Caco-2 (cell line): ENCODE measurements at regions not wholly inside any gene's neighbourhood (a gene's known extent, or its start where the extent isn't known, plus 50 kb on each side); places are given as distances from the start of the nearest gene placed in this dataset.

ENCODE experiments used
- BruUV-seq: library from RNA; stranded (reverse); fragments of 400-500 nt; replicated peaks from 2 replicates; lab custom pipeline; 2021; lab: Mats Ljungman, UMichigan
- CTCF ChIA-PET: fragments of 300-600 bp; sonication (Branson Sonifier 250); formaldehyde crosslinking; loops from one replicate; lab custom pipeline; 2022; ENCODE audit warnings: antibody characterized with exemption; lab: Charles Lee
- POLR2A ChIA-PET: fragments of 300-600 bp; sonication (Branson Sonifier 250); formaldehyde crosslinking; loops from one replicate; lab custom pipeline; 2022; ENCODE audit warnings: antibody characterized with exemption; lab: Charles Lee
- DNase-seq, 2 experiments: peaks; one replicate each; pipeline versions ENCODE4 v3.0.0 to v3.0.0-alpha.2; 2020 to 2022
- H3K27me3 ChIP-seq: replicated peaks from 2 replicates; pipeline ENCODE4 v1.6.0; 2011; ENCODE audit warnings: low read length; ENCODE audit not compliant: control insufficient read depth, insufficient read depth
- H3K36me3 ChIP-seq: 2 replicates; pipeline ENCODE4 v1.5.1; 2011; ENCODE audit warnings: low read length; ENCODE audit not compliant: control insufficient read depth, insufficient read depth
- H3K4me1 ChIP-seq: fragments of 250-450 bp; sonication (Bioruptor Pico); 2 replicates; pipeline ENCODE4 v1.5.1; 2020; ENCODE audit warnings: mild to moderate bottlenecking
- H3K4me3 ChIP-seq: 2 replicates; pipeline ENCODE4 v1.5.1; 2011; ENCODE audit warnings: low read depth, mild to moderate bottlenecking, control low read depth, low read length
- H3K9me3 ChIP-seq: fragments of 250-450 bp; sonication (Bioruptor Pico); 2 replicates; pipeline ENCODE4 v1.5.1; 2020; ENCODE audit warnings: mild to moderate bottlenecking, moderate library complexity
- H3K27ac Mint-ChIP-seq: one replicate; pipeline ENCODE4 v1.8.0; 2022; ENCODE audit warnings: mixed read lengths; ENCODE audit not compliant: unreplicated experiment
- H3K27me3 Mint-ChIP-seq: one replicate; pipeline ENCODE4 v1.8.0; 2022; ENCODE audit warnings: mixed read lengths; ENCODE audit not compliant: insufficient read depth, unreplicated experiment
- H3K36me3 Mint-ChIP-seq: one replicate; pipeline ENCODE4 v1.8.0; 2022; ENCODE audit warnings: mild to moderate bottlenecking, mixed read lengths; ENCODE audit not compliant: insufficient read depth, unreplicated experiment
- H3K4me1 Mint-ChIP-seq: one replicate; pipeline ENCODE4 v1.8.0; 2022; ENCODE audit warnings: low read depth, mixed read lengths; ENCODE audit not compliant: unreplicated experiment
- H3K4me3 Mint-ChIP-seq: one replicate; pipeline ENCODE4 v1.8.0; 2022; ENCODE audit warnings: mild to moderate bottlenecking, moderate library complexity, mixed read lengths; ENCODE audit not compliant: unreplicated experiment
- H3K9me3 Mint-ChIP-seq: one replicate; pipeline ENCODE4 v1.8.0; 2022; ENCODE audit warnings: mixed read lengths; ENCODE audit not compliant: unreplicated experiment
- intact Hi-C: fragments of 100-400 bp; cut with micrococcal nuclease; formaldehyde crosslinking; loops from one replicate; pipeline ENCODE4 v1.10.0; 2022; ENCODE audit not compliant: unreplicated experiment
- TF ChIP-seq, protein P1 (sequence below), 2 experiments: fragments of 200-600 bp in 1 of 2; IDR thresholded peaks; 1 replicate in 1 of 2; 2 replicates in 1 of 2; pipeline versions ENCODE4 v1.5.1 to v1.8.0; 2011 to 2022; ENCODE audit warnings: antibody characterized with exemption in 1 of 2, control low read depth in 1 of 2, inconsistent platforms in 1 of 2, low read depth in 1 of 2, low read length in 1 of 2, mild to moderate bottlenecking in 1 of 2, moderate library complexity in 1 of 2; ENCODE audit not compliant: insufficient read depth in 1 of 2, severe bottlenecking in 1 of 2, unreplicated experiment in 1 of 2

DNA sequence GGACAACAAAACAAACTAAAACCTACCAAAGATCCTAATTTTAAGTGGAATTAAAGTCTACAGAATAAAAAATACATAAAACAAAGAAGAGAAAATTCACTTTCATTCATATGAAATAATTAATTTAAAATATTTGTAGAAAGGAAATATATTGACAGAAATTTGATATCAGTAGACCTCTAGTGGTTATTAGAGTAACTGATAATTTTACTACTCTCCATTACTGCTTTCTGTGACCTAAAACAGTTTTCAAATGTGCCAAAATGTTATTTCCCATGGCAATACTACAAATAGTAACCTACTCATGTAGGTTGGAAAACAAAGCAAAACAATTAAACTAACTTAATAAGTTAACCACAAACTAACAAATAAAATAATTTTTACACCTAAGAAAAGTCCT is 147.1 kb downstream of the NOL4 start:
- H3K4me1 Mint-ChIP-seq: no peaks in the 10 kb centered on the region
- H3K4me3 Mint-ChIP-seq: no peak overlapping the region
- intact Hi-C loops: no loop called here
- no peaks in the 10 kb centered on the region for H3K27me3 Mint-ChIP-seq
- no TSS peak for BruUV-seq
- H3K36me3 Mint-ChIP-seq: no peaks in the 10 kb centered on the region
- no peaks in the 10 kb centered on the region for H3K4me1 ChIP-seq
- H3K9me3 ChIP-seq: no peaks in the 10 kb centered on the region
- H3K27me3 ChIP-seq: no peaks in the 10 kb centered on the region
- no peaks in the 10 kb centered on the region for H3K36me3 ChIP-seq
- TF ChIP-seq, protein P1, sequence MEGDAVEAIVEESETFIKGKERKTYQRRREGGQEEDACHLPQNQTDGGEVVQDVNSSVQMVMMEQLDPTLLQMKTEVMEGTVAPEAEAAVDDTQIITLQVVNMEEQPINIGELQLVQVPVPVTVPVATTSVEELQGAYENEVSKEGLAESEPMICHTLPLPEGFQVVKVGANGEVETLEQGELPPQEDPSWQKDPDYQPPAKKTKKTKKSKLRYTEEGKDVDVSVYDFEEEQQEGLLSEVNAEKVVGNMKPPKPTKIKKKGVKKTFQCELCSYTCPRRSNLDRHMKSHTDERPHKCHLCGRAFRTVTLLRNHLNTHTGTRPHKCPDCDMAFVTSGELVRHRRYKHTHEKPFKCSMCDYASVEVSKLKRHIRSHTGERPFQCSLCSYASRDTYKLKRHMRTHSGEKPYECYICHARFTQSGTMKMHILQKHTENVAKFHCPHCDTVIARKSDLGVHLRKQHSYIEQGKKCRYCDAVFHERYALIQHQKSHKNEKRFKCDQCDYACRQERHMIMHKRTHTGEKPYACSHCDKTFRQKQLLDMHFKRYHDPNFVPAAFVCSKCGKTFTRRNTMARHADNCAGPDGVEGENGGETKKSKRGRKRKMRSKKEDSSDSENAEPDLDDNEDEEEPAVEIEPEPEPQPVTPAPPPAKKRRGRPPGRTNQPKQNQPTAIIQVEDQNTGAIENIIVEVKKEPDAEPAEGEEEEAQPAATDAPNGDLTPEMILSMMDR (IDR thresholded peaks at IDR 0.05; ENCODE audit: insufficient read depth in 1 of 2, low read depth in 1 of 2, low read length in 1 of 2, severe bottlenecking in 1 of 2, unreplicated experiment in 1 of 2): no peak
- ChIA-PET CTCF (no interaction called here), POLR2A (no interaction called here)
- no peak overlapping the region for H3K4me3 ChIP-seq
- no peak overlapping the region for H3K27ac Mint-ChIP-seq
- DNase-seq: no peak
- no peaks in the 10 kb centered on the region for H3K9me3 Mint-ChIP-seq

DNA sequence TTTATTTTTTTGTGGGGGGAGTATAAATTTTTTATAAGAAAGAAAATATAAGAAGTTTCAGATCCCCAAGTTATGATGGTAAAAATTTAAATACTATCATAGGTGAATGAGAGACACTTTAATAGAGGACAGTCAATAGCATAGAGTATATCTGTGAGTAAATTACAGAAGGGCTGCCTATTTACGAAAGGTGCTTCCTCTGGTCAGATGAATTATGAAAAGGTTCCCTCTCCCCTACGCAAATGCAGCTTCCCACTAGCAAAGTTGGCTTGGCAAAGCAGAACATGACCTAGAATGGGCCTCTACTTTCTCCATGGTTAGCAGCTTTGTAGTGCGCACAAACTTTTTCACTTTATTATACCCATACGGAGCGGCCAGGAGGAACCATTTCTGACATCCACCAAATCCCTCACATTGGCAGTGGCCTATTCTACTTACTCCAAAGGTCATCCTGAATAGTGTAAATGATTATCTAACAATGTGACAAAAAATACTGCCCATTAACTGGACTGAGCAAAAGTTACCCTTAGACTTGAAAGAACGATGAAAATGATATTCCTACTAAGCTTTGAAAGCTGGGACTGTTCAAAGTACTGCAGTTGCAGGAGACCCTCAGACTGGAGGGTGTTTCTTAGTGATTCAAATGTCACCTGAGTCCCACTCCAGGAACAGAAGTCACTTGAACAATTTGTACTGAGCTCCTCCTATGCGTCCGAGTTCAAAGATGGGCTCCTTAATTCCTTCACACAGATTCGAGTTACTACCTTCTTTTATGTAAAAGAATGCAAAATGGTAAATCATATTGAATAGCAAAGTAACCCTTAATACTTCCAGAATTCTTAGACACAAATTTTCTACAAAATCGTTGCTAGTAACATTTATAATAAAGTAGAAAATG is 148.5 kb downstream of the NOL4 start:
- ChIA-PET CTCF (no interaction called here), POLR2A (no interaction called here)
- TF ChIP-seq, protein P1 (IDR thresholded peaks at IDR 0.05; ENCODE audit: insufficient read depth in 1 of 2, low read depth in 1 of 2, low read length in 1 of 2, severe bottlenecking in 1 of 2, unreplicated experiment in 1 of 2): no peak
- Mint-ChIP-seq H3K4me3 (no peak overlapping the region), H3K27me3 (no peaks in the 10 kb centered on the region), H3K9me3 (no peaks in the 10 kb centered on the region), H3K36me3 (no peaks in the 10 kb centered on the region), H3K27ac (no peak overlapping the region), H3K4me1 (no peaks in the 10 kb centered on the region)
- intact Hi-C loops: no loop called here
- no TSS peak for BruUV-seq
- Histone ChIP-seq H3K4me3 (no peak overlapping the region), H3K27me3 (no peaks in the 10 kb centered on the region), H3K36me3 (no peaks in the 10 kb centered on the region), H3K9me3 (no peaks in the 10 kb centered on the region), H3K4me1 (no peaks in the 10 kb centered on the region)
- DNase-seq: no peak

DNA sequence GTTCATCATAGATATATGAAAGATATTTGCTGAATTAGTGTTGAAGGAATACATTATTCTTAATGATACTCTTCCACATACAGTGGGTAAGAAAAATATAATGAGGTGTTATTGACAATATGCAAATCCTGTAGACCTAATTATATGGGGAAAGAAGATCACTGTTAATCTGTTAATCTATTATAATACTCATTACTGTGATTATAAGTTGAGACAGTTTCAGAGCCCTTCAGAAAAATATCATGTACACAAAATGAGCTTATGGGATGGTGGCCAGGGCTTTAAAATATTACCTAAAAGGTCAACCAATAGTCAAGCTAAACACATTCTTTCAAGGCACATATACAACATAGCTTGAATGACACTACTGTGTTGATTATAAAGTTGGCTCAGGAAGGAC is 163.5 kb downstream of the NOL4 start:
- no peak overlapping the region for H3K4me3 Mint-ChIP-seq
- intact Hi-C loops: no loop called here
- H3K27ac Mint-ChIP-seq: no peak overlapping the region
- TF ChIP-seq, protein P1 (IDR thresholded peaks at IDR 0.05; ENCODE audit: insufficient read depth in 1 of 2, low read depth in 1 of 2, low read length in 1 of 2, severe bottlenecking in 1 of 2, unreplicated experiment in 1 of 2): no peak
- no peaks in the 10 kb centered on the region for H3K9me3 ChIP-seq
- no peaks in the 10 kb centered on the region for H3K4me1 ChIP-seq
- H3K27me3 ChIP-seq: no peaks in the 10 kb centered on the region
- DNase-seq: no peak
- CTCF ChIA-PET: no interaction called here
- no peaks in the 10 kb centered on the region for H3K4me1 Mint-ChIP-seq
- no peaks in the 10 kb centered on the region for H3K36me3 Mint-ChIP-seq
- no TSS peak for BruUV-seq
- no peak overlapping the region for H3K4me3 ChIP-seq
- H3K27me3 Mint-ChIP-seq: peaks cover 2% of the 10 kb centered on the region
- POLR2A ChIA-PET: no interaction called here
- no peaks in the 10 kb centered on the region for H3K36me3 ChIP-seq
- H3K9me3 Mint-ChIP-seq: no peaks in the 10 kb centered on the region
